ENCODE measurements at regions not wholly inside any gene's neighbourhood (a gene's known extent, or its start where the extent isn't known, plus 50 kb on each side); places are given as distances from the start of the nearest gene placed in this dataset.

GRCh38 chr5:23648656-23649055 is 141.2 kb downstream of the PRDM9 start:
- peaks cover 0 to 2% (median 0%) of the 10 kb centered on the region in 3 donors for H3K27me3 Mint-ChIP-seq (ENCODE audit: low read depth in 3 of 3)

GRCh38 chr5:23649594-23649993 is 142.2 kb downstream of the PRDM9 start:
- Mint-ChIP-seq H3K9me3 (peaks cover 20 to 67% (median 41%) of the 10 kb centered on the region in 6 donors), H3K27me3 (ENCODE audit: low read depth in 3 of 3) (peaks cover 0 to 2% (median 0%) of the 10 kb centered on the region in 3 donors), H3K4me3 (no peak overlapping the region), H3K36me3 (peaks cover 0 to 6% (median 0%) of the 10 kb centered on the region in 3 donors), H3K27ac (no peak overlapping the region), H3K4me1 (no peaks in the 10 kb centered on the region)
- DNase-seq = no peak

More at GRCh38 chr5:23648656-23649055, 141.2 kb downstream of the PRDM9 start:
- H3K4me3 Mint-ChIP-seq = no peak overlapping the region
- no peak for DNase-seq
- no peak overlapping the region for H3K27ac Mint-ChIP-seq
- peaks cover 0 to 5% (median 0%) of the 10 kb centered on the region in 3 donors for H3K36me3 Mint-ChIP-seq
- peaks cover 23 to 69% (median 48%) of the 10 kb centered on the region in 6 donors for H3K9me3 Mint-ChIP-seq
- H3K4me1 Mint-ChIP-seq = no peaks in the 10 kb centered on the region

DNA sequence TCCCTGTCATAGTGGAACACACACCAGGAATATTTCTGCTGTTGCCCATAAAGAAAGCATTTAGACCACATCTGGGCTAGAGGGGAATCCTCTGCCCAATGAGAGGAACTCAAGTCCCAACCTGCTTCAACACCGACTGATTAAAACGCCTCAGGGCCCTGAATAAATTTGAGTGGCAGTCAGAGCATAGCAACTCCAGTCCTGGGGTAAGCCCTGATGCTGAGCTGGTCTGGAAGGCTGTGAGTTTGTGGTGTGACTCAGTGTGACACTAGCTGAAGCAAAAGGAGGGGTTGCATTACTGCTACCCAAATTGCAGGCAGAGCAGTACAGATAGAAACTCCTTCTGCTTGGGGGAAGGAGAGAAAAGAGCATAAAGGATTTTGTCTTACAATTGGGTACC is 148.3 kb downstream of the PRDM9 start:
- Mint-ChIP-seq H3K4me1 (no peaks in the 10 kb centered on the region), H3K9me3 (peaks cover 12 to 47% (median 23%) of the 10 kb centered on the region in 6 donors), H3K36me3 (peaks cover 0 to 3% (median 0%) of the 10 kb centered on the region in 3 donors), H3K27ac (no peak overlapping the region), H3K4me3 (no peak overlapping the region), H3K27me3 (ENCODE audit: low read depth in 3 of 3) (peaks cover 0 to 1% (median 0%) of the 10 kb centered on the region in 3 donors)
- no peak for DNase-seq

GRCh38 chr5:23675456-23675855 is 168.0 kb downstream of the PRDM9 start:
- Mint-ChIP-seq H3K36me3 (peaks cover 0 to 4% (median 3%) of the 10 kb centered on the region in 3 donors), H3K4me1 (no peaks in the 10 kb centered on the region), H3K9me3 (peaks cover 7 to 57% (median 39%) of the 10 kb centered on the region in 6 donors), H3K27me3 (ENCODE audit: low read depth in 3 of 3) (peaks cover 0 to 2% (median 0%) of the 10 kb centered on the region in 3 donors), H3K4me3 (no peak overlapping the region), H3K27ac (no peak overlapping the region)
- no peak for DNase-seq

GRCh38 chr5:23677996-23678395 is 170.6 kb downstream of the PRDM9 start:
- DNase-seq = no peak

GRCh38 chr5:23684103-23684502 is 176.7 kb downstream of the PRDM9 start:
- Mint-ChIP-seq H3K9me3 (peaks cover 13 to 63% (median 41%) of the 10 kb centered on the region in 6 donors), H3K4me1 (no peaks in the 10 kb centered on the region), H3K36me3 (peaks cover 0 to 4% (median 0%) of the 10 kb centered on the region in 3 donors), H3K27ac (no peak overlapping the region), H3K4me3 (no peak overlapping the region), H3K27me3 (ENCODE audit: low read depth in 3 of 3) (peaks cover 0 to 4% (median 0%) of the 10 kb centered on the region in 3 donors)
- no peak for DNase-seq

More at GRCh38 chr5:23677996-23678395, 170.6 kb downstream of the PRDM9 start:
- Mint-ChIP-seq H3K4me3 (no peak overlapping the region), H3K27ac (no peak overlapping the region), H3K27me3 (ENCODE audit: low read depth in 3 of 3) (peaks cover 0 to 2% (median 0%) of the 10 kb centered on the region in 3 donors), H3K36me3 (peaks cover 0 to 4% (median 0%) of the 10 kb centered on the region in 3 donors), H3K4me1 (no peaks in the 10 kb centered on the region), H3K9me3 (peaks cover 6 to 58% (median 34%) of the 10 kb centered on the region in 6 donors)

DNA sequence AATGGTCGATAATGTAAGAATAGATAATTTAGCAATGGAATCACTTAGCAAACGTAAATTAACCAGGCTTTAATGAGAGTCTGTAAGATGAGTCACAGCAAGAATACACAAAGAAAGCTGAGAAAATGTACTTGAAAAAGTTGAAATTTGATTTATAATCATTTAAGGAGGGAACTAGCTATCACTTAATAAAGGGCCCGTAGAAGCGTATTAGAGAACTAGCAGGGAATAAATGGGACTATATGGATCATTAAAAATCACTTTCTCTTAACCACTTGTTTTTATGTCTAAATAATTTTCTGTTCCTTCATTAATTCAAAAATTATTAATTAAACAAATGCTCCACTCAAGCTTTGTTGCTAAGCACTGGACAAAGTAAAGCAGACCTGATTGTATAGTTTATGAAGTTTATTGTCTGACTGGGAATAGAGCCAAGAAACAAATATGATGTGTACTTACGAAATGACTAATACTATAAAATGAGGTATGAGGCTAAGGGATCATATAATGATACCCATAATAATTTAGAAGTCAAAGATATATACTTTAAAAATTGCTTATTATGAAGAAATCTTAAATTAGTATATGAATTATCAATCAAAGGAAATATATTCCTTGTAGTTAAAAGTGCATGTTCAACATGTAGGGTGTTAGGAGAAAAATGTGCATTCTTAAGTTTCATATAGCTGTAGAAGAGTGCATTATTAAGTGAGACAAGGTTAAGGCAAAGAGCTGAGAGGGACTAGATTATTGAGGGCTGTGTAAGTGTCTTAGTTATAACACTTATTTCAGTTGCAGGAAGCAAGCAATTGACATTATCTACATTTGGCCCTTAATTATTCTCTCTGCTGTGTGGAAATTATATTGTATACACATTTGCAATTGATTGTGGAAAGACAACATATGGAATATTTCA is 196.8 kb downstream of the PRDM9 start:
- H3K9me3 Mint-ChIP-seq = peaks cover 5 to 58% (median 18%) of the 10 kb centered on the region in 6 donors
- no peak overlapping the region for H3K4me3 Mint-ChIP-seq
- H3K36me3 Mint-ChIP-seq = no peaks in the 10 kb centered on the region
- H3K27me3 Mint-ChIP-seq (ENCODE audit: low read depth in 3 of 3) = peaks cover 0 to 3% (median 1%) of the 10 kb centered on the region in 3 donors
- H3K27ac Mint-ChIP-seq = no peak overlapping the region
- no peaks in the 10 kb centered on the region for H3K4me1 Mint-ChIP-seq
- DNase-seq = no peak

GRCh38 chr5:23717486-23717885 is 210.1 kb downstream of the PRDM9 start:
- H3K27me3 Mint-ChIP-seq (ENCODE audit: low read depth in 3 of 3) = no peaks in the 10 kb centered on the region
- H3K9me3 Mint-ChIP-seq = peaks cover 6 to 66% (median 34%) of the 10 kb centered on the region in 6 donors
- H3K36me3 Mint-ChIP-seq = no peaks in the 10 kb centered on the region
- peaks cover 0 to 2% of the 10 kb centered on the region in 2 donors for H3K4me1 Mint-ChIP-seq
- H3K4me3 Mint-ChIP-seq = no peak overlapping the region
- DNase-seq = no peak
- no peak overlapping the region for H3K27ac Mint-ChIP-seq

DNA sequence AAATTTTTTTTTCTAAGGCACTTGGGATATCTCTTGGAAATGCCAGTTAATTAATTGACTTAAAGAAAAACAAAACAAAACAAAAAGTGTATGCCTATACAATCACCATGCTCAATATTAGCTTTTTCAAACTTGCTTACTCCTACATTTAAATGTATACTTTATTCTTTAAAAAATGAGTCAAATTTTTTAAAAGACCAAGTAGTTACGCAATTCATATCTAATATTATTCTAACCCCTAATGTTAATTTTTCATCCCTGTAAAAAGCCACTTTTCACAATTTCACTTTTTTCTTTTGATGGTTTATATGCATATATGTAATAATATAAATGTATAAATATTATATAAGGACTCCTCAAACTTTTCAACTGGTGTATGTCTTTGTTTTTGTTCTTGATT is 211.2 kb downstream of the PRDM9 start:
- H3K27me3 Mint-ChIP-seq (ENCODE audit: low read depth in 3 of 3) = no peaks in the 10 kb centered on the region
- DNase-seq = no peak
- H3K27ac Mint-ChIP-seq = no peak overlapping the region
- H3K4me1 Mint-ChIP-seq = peaks cover 0 to 2% of the 10 kb centered on the region in 2 donors
- H3K4me3 Mint-ChIP-seq = no peak overlapping the region
- H3K36me3 Mint-ChIP-seq = no peaks in the 10 kb centered on the region
- peaks cover 6 to 61% (median 31%) of the 10 kb centered on the region in 6 donors for H3K9me3 Mint-ChIP-seq

GRCh38 chr5:23721336-23721735 is 213.9 kb downstream of the PRDM9 start:
- no peak overlapping the region for H3K27ac Mint-ChIP-seq
- peak overlapping the region in 1 of 5 donors; percentile 52 for H3K4me3 Mint-ChIP-seq
- peaks cover 5 to 42% (median 25%) of the 10 kb centered on the region in 6 donors for H3K9me3 Mint-ChIP-seq
- H3K27me3 Mint-ChIP-seq (ENCODE audit: low read depth in 3 of 3) = no peaks in the 10 kb centered on the region
- DNase-seq = no peak
- peaks cover 0 to 2% of the 10 kb centered on the region in 2 donors for H3K4me1 Mint-ChIP-seq
- H3K36me3 Mint-ChIP-seq = no peaks in the 10 kb centered on the region

DNA sequence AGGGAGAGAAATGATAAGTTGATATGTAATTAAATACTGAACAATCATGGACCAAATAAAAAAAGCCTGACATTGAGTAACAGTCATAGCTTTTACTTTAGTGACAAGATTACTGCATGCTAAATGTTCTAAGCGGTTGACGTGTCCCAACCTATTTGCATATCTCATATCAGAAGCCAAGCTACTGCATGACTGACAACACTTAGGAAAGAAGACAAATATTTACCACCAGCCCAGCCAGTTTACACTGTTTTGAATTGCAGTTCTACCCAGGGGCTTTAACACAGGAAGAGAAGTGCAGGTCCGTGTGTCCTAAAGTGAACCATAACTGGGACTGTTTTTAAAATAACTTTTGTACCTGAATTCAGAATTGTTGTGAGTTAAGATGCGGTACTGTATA is 219.9 kb downstream of the PRDM9 start:
- Mint-ChIP-seq H3K9me3 (peaks cover 2 to 53% (median 37%) of the 10 kb centered on the region in 6 donors), H3K27ac (no peak overlapping the region), H3K36me3 (no peaks in the 10 kb centered on the region)

GRCh38 chr5:23730023-23730422 is 222.6 kb downstream of the PRDM9 start:
- H3K4me1 Mint-ChIP-seq = no peaks in the 10 kb centered on the region
- H3K27ac Mint-ChIP-seq = no peak overlapping the region
- H3K27me3 Mint-ChIP-seq (ENCODE audit: low read depth in 3 of 3) = no peaks in the 10 kb centered on the region
- H3K36me3 Mint-ChIP-seq = no peaks in the 10 kb centered on the region
- no peak for DNase-seq
- H3K4me3 Mint-ChIP-seq = no peak overlapping the region
- peaks cover under 1 to 53% (median 36%) of the 10 kb centered on the region in 6 donors for H3K9me3 Mint-ChIP-seq

More for the DNA sequence above, 219.9 kb downstream of the PRDM9 start:
- no peak for DNase-seq
- H3K4me3 Mint-ChIP-seq = no peak overlapping the region
- no peaks in the 10 kb centered on the region for H3K4me1 Mint-ChIP-seq
- no peaks in the 10 kb centered on the region for H3K27me3 Mint-ChIP-seq (ENCODE audit: low read depth in 3 of 3)

DNA sequence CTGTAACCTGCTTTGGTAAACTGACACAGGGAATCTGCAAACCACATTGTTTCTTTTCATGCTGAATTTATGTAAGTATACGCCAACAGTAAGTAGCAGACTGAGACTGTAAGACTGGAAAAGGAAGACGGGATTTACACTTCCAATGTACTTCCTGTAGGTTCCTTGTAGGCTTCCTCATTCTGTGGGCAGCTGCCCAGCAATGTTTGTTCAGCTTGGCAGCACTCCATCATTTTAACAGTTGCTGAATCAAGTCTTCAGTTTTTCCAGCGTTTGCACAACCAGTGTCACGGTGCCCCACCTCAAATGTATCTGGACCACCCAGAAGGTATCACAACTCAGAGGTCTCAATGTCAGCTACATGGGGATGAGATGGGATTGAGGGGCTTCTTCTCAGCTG is 232.6 kb downstream of the PRDM9 start:
- Mint-ChIP-seq H3K9me3 (peaks cover 2 to 32% (median 12%) of the 10 kb centered on the region in 6 donors), H3K4me1 (no peaks in the 10 kb centered on the region), H3K4me3 (no peak overlapping the region), H3K36me3 (no peaks in the 10 kb centered on the region), H3K27me3 (ENCODE audit: low read depth in 3 of 3) (peaks cover 0 to 4% (median 0%) of the 10 kb centered on the region in 3 donors), H3K27ac (no peak overlapping the region)
- no peak for DNase-seq

- no peak overlapping the region for H3K4me3 Mint-ChIP-seq
- DNase-seq = no peak
- peaks cover 0 to 3% (median 0%) of the 10 kb centered on the region in 3 donors for H3K27me3 Mint-ChIP-seq (ENCODE audit: low read depth in 3 of 3)
- H3K9me3 Mint-ChIP-seq = peaks cover 3 to 38% (median 19%) of the 10 kb centered on the region in 6 donors
- no peak overlapping the region for H3K27ac Mint-ChIP-seq
- no peaks in the 10 kb centered on the region for H3K36me3 Mint-ChIP-seq
- H3K4me1 Mint-ChIP-seq = no peaks in the 10 kb centered on the region
Measured at GRCh38 chr5:23742701-23743100, 235.3 kb downstream of the PRDM9 start.

Data from immature natural killer cell (primary cell).